ENCODE measurements at regions not wholly inside any gene's neighbourhood (a gene's known extent, or its start where the extent isn't known, plus 50 kb on each side); places are given as distances from the start of the nearest gene placed in this dataset.

DNA sequence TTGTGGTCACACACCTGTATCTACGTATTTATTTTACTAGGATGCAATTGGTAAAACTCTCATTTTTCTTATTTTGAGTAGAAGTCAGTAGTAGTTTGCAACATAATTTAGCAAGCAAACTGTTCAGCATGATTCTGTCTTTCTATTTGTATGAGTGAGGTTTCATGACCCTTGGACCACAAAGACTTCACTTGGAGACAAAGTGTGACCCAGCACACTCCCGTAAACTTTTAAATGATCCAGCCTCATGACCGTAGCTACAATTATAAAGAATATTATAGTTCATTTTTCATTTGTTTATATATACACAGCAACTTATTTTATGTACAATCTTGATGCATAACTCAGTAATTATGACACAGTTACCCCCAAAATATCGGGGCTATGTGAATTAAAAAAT is 86.5 kb downstream of the ERCC5 start:
- TF ChIP-seq CTCF (optimal IDR thresholded peaks at IDR 0.05 in 1 of 3, IDR thresholded peaks at IDR 0.05 in 1 of 3, conservative IDR thresholded peaks at IDR 0.05 in 1 of 3; ENCODE audit: extremely low read depth in 1 of 3, insufficient read depth in 2 of 3, low read length in 3 of 3) (no peak), EZH2 (IDR thresholded peaks at IDR 0.05; ENCODE audit: low read length) (no peak)

Measured in keratinocyte (primary cell).